ENCODE measurements at regions not wholly inside any gene's neighbourhood (a gene's known extent, or its start where the extent isn't known, plus 50 kb on each side); places are given as distances from the start of the nearest gene placed in this dataset.

- H3K4me1 ChIP-seq (ENCODE audit: control insufficient read depth in 2 of 2, insufficient read depth in 2 of 2, low read length in 1 of 2), result no peaks in the 10 kb centered on the region
- 11 to 12% methylated on average over 5 of the region's 5 CpGs for WGBS, 2 donors
- H3K27me3 ChIP-seq (ENCODE audit: control insufficient read depth in 1 of 2, insufficient read depth in 2 of 2, low read length in 2 of 2), result no peaks in the 10 kb centered on the region
- H3K9me3 ChIP-seq (ENCODE audit: control insufficient read depth in 2 of 2, insufficient read depth in 1 of 2, low read depth in 1 of 2, low read length in 1 of 2), result no peaks in the 10 kb centered on the region
- H3K4me3 ChIP-seq (ENCODE audit: low read depth in 1 of 2, low read length in 2 of 2), result peak overlapping the region; percentile 57 to 75
- peak overlapping the region; percentile 90 to 94 for H3K27ac ChIP-seq (ENCODE audit: low read depth in 2 of 2, low read length in 1 of 2)
- no peaks in the 10 kb centered on the region for H3K36me3 ChIP-seq (ENCODE audit: control insufficient read depth in 2 of 2, insufficient read depth in 2 of 2, low read length in 1 of 2)
These were observed 84.3 kb upstream of the MELK start for GRCh38 chr9:36488389-36488756.

DNA sequence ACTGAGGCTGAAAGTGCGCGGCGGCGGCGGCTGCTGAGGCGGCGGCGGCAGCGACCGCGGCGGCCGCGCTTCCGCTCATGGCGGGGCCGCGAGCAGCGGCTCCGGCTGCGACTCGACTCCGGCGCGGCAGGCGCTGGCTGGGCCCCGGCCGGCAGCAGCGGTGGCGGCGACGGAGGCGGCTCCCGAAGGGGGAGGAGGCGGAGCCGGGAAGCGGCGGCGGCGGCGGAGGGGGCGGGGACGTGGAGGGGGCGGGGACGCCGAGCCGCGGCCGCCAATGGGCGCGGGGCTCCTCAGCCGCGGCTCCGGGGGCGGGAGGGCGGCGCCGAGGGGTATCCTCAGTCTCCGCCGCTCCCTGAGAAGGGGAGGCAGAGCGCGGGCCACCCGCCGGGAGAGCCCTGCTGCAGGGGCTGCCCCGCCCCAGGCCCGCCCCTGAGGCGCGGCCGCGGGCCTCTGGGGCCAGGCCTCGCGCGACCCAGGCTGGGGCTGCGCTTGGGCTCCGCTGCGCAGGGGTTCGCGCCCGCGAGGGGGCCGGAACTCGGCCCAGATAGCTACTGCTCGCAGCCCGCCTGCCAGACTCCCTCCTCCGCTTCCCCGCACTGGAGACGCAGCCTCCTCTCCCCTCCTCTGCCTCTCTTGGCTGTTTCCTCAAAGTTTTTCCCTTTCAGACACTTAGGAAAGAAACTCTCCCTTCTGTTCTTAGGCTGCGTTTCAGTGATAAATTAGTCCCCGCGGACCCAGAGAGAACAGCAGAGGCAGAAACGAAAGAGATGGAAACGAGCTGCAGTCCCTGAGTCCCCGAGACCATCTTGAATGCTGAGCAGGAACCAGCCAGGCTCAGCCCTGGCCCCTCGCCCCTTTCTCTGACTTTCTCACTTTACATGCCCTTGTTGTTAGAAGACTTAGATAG lies 85.0 kb upstream of the MELK start:
- Histone ChIP-seq H3K27ac (ENCODE audit: low read depth in 2 of 2, low read length in 1 of 2) (peak overlapping the region; percentile 90 to 95), H3K9me3 (ENCODE audit: control insufficient read depth in 2 of 2, insufficient read depth in 1 of 2, low read depth in 1 of 2, low read length in 1 of 2) (no peaks in the 10 kb centered on the region), H3K4me3 (ENCODE audit: low read depth in 1 of 2, low read length in 2 of 2) (peak overlapping the region; percentile 69 to 75), H3K4me1 (ENCODE audit: control insufficient read depth in 2 of 2, insufficient read depth in 2 of 2, low read length in 1 of 2) (no peaks in the 10 kb centered on the region), H3K36me3 (ENCODE audit: control insufficient read depth in 2 of 2, insufficient read depth in 2 of 2, low read length in 1 of 2) (no peaks in the 10 kb centered on the region), H3K27me3 (ENCODE audit: control insufficient read depth in 1 of 2, insufficient read depth in 2 of 2, low read length in 2 of 2) (no peaks in the 10 kb centered on the region)
- 0 to 1% methylated on average over 22 to 94 of the region's 94 CpGs for WGBS, 2 donors

GRCh38 chr9:36486933-36487481 lies 85.7 kb upstream of the MELK start:
- H3K4me3 ChIP-seq (ENCODE audit: low read depth in 1 of 2, low read length in 2 of 2), result peak overlapping the region; percentile 69 to 75
- H3K27ac ChIP-seq (ENCODE audit: low read depth in 2 of 2, low read length in 1 of 2), result peak overlapping the region; percentile 69 to 95
- H3K36me3 ChIP-seq (ENCODE audit: control insufficient read depth in 2 of 2, insufficient read depth in 2 of 2, low read length in 1 of 2), result no peaks in the 10 kb centered on the region
- 0 to 1% methylated on average over 47 to 63 of the region's 63 CpGs for WGBS, 2 donors
- no peaks in the 10 kb centered on the region for H3K4me1 ChIP-seq (ENCODE audit: control insufficient read depth in 2 of 2, insufficient read depth in 2 of 2, low read length in 1 of 2)
- H3K9me3 ChIP-seq (ENCODE audit: control insufficient read depth in 2 of 2, insufficient read depth in 1 of 2, low read depth in 1 of 2, low read length in 1 of 2), result no peaks in the 10 kb centered on the region
- no peaks in the 10 kb centered on the region for H3K27me3 ChIP-seq (ENCODE audit: control insufficient read depth in 1 of 2, insufficient read depth in 2 of 2, low read length in 2 of 2)

GRCh38 chr9:36486329-36486932 lies 86.3 kb upstream of the MELK start:
- H3K4me3 ChIP-seq (ENCODE audit: low read depth in 1 of 2, low read length in 2 of 2), result peak overlapping the region; percentile 69 to 75
- peak overlapping the region; percentile 69 to 95 for H3K27ac ChIP-seq (ENCODE audit: low read depth in 2 of 2, low read length in 1 of 2)
- H3K27me3 ChIP-seq (ENCODE audit: control insufficient read depth in 1 of 2, insufficient read depth in 2 of 2, low read length in 2 of 2), result no peaks in the 10 kb centered on the region
- no peaks in the 10 kb centered on the region for H3K36me3 ChIP-seq (ENCODE audit: control insufficient read depth in 2 of 2, insufficient read depth in 2 of 2, low read length in 1 of 2)
- 1 to 2% methylated on average over 24 of the region's 24 CpGs for WGBS, 2 donors
- no peaks in the 10 kb centered on the region for H3K4me1 ChIP-seq (ENCODE audit: control insufficient read depth in 2 of 2, insufficient read depth in 2 of 2, low read length in 1 of 2)
- H3K9me3 ChIP-seq (ENCODE audit: control insufficient read depth in 2 of 2, insufficient read depth in 1 of 2, low read depth in 1 of 2, low read length in 1 of 2), result no peaks in the 10 kb centered on the region

GRCh38 chr9:36485647-36486328 lies 85.7 kb upstream of the RNF38 start:
- Histone ChIP-seq H3K27ac (ENCODE audit: low read depth in 2 of 2, low read length in 1 of 2) (peak overlapping the region; percentile 69 to 95), H3K4me1 (ENCODE audit: control insufficient read depth in 2 of 2, insufficient read depth in 2 of 2, low read length in 1 of 2) (no peaks in the 10 kb centered on the region), H3K4me3 (ENCODE audit: low read depth in 1 of 2, low read length in 2 of 2) (peak overlapping the region; percentile 69 to 75), H3K27me3 (ENCODE audit: control insufficient read depth in 1 of 2, insufficient read depth in 2 of 2, low read length in 2 of 2) (no peaks in the 10 kb centered on the region), H3K36me3 (ENCODE audit: control insufficient read depth in 2 of 2, insufficient read depth in 2 of 2, low read length in 1 of 2) (no peaks in the 10 kb centered on the region), H3K9me3 (ENCODE audit: control insufficient read depth in 2 of 2, insufficient read depth in 1 of 2, low read depth in 1 of 2, low read length in 1 of 2) (no peaks in the 10 kb centered on the region)
- WGBS, 2 donors, result 13 to 15% methylated on average over 11 of the region's 11 CpGs

DNA sequence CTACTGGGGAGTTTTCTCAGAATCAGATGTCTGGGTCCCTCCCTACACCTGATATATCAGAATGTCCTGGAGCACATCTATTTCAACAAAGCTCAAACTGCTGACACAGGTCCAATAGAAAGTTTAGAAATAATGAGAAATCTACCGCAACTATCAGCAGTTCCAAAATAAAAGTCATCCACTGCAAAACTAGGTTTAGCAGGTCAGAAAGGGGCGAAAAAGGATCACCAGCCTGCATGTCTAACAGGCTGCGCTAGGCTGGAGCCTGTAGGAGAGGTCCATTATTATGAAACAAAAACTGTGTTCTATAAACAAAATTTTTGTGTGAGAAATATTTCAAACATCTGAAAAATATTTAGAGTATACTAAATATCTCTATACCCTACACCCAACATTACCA lies 84.1 kb upstream of the RNF38 start:
- WGBS, 2 donors, result 90 to 92% methylated on average over 3 of the region's 3 CpGs
- H3K4me1 ChIP-seq (ENCODE audit: control insufficient read depth in 2 of 2, insufficient read depth in 2 of 2, low read length in 1 of 2), result no peaks in the 10 kb centered on the region

GRCh38 chr9:36479101-36479500 lies 79.0 kb upstream of the RNF38 start:
- H3K36me3 ChIP-seq (ENCODE audit: control insufficient read depth in 2 of 2, insufficient read depth in 2 of 2, low read length in 1 of 2), result no peaks in the 10 kb centered on the region
- H3K4me3 ChIP-seq (ENCODE audit: low read depth in 1 of 2, low read length in 2 of 2), result no peak overlapping the region
- H3K9me3 ChIP-seq (ENCODE audit: control insufficient read depth in 2 of 2, insufficient read depth in 1 of 2, low read depth in 1 of 2, low read length in 1 of 2), result no peaks in the 10 kb centered on the region
- no peaks in the 10 kb centered on the region for H3K4me1 ChIP-seq (ENCODE audit: control insufficient read depth in 2 of 2, insufficient read depth in 2 of 2, low read length in 1 of 2)
- 62% methylated on average over 4 of the region's 4 CpGs for WGBS, 2 donors
- H3K27me3 ChIP-seq (ENCODE audit: control insufficient read depth in 1 of 2, insufficient read depth in 2 of 2, low read length in 2 of 2), result no peaks in the 10 kb centered on the region
- no peak overlapping the region for H3K27ac ChIP-seq (ENCODE audit: low read depth in 2 of 2, low read length in 1 of 2)

More for the DNA sequence above, 84.1 kb upstream of the RNF38 start:
- Histone ChIP-seq H3K4me3 (ENCODE audit: low read depth in 1 of 2, low read length in 2 of 2) (no peak overlapping the region), H3K27me3 (ENCODE audit: control insufficient read depth in 1 of 2, insufficient read depth in 2 of 2, low read length in 2 of 2) (no peaks in the 10 kb centered on the region), H3K27ac (ENCODE audit: low read depth in 2 of 2, low read length in 1 of 2) (no peak overlapping the region), H3K9me3 (ENCODE audit: control insufficient read depth in 2 of 2, insufficient read depth in 1 of 2, low read depth in 1 of 2, low read length in 1 of 2) (no peaks in the 10 kb centered on the region), H3K36me3 (ENCODE audit: control insufficient read depth in 2 of 2, insufficient read depth in 2 of 2, low read length in 1 of 2) (no peaks in the 10 kb centered on the region)

- Histone ChIP-seq H3K9me3 (ENCODE audit: control insufficient read depth in 2 of 2, insufficient read depth in 1 of 2, low read depth in 1 of 2, low read length in 1 of 2) (no peaks in the 10 kb centered on the region), H3K27ac (ENCODE audit: low read depth in 2 of 2, low read length in 1 of 2) (peak overlapping the region; percentile 41 to 49), H3K4me1 (ENCODE audit: control insufficient read depth in 2 of 2, insufficient read depth in 2 of 2, low read length in 1 of 2) (peaks cover 0 to 2% of the 10 kb centered on the region in 2 donors), H3K36me3 (ENCODE audit: control insufficient read depth in 2 of 2, insufficient read depth in 2 of 2, low read length in 1 of 2) (no peaks in the 10 kb centered on the region), H3K27me3 (ENCODE audit: control insufficient read depth in 1 of 2, insufficient read depth in 2 of 2, low read length in 2 of 2) (no peaks in the 10 kb centered on the region), H3K4me3 (ENCODE audit: low read depth in 1 of 2, low read length in 2 of 2) (no peak overlapping the region)
- 47 to 48% methylated on average over 3 of the region's 3 CpGs for WGBS, 2 donors
These were observed 71.3 kb upstream of the RNF38 start for GRCh38 chr9:36471359-36471758.

GRCh38 chr9:36470643-36471290 lies 70.7 kb upstream of the RNF38 start:
- H3K27ac ChIP-seq (ENCODE audit: low read depth in 2 of 2, low read length in 1 of 2), result peak overlapping the region; percentile 81 to 85
- H3K4me3 ChIP-seq (ENCODE audit: low read depth in 1 of 2, low read length in 2 of 2), result peak overlapping the region; percentile 20 to 42
- H3K27me3 ChIP-seq (ENCODE audit: control insufficient read depth in 1 of 2, insufficient read depth in 2 of 2, low read length in 2 of 2), result no peaks in the 10 kb centered on the region
- no peaks in the 10 kb centered on the region for H3K9me3 ChIP-seq (ENCODE audit: control insufficient read depth in 2 of 2, insufficient read depth in 1 of 2, low read depth in 1 of 2, low read length in 1 of 2)
- H3K36me3 ChIP-seq (ENCODE audit: control insufficient read depth in 2 of 2, insufficient read depth in 2 of 2, low read length in 1 of 2), result no peaks in the 10 kb centered on the region
- WGBS, 2 donors, result 9 to 21% methylated on average over 7 of the region's 7 CpGs
- peaks cover 0 to 2% of the 10 kb centered on the region in 2 donors for H3K4me1 ChIP-seq (ENCODE audit: control insufficient read depth in 2 of 2, insufficient read depth in 2 of 2, low read length in 1 of 2)
